Tibial nerve (tissue), 4 donors: ENCODE measurements at regions not wholly inside any gene's neighbourhood (a gene's known extent, or its start where the extent isn't known, plus 50 kb on each side); places are given as distances from the start of the nearest gene placed in this dataset.
A peak's percentile ranks its signal among the peaks of the same experiment; 100 is the strongest.

Experiments
- DNase-seq, 2 donors: peaks; one replicate each; pipeline ENCODE4 v3.0.0-alpha.2; 2019; ENCODE audit warnings: low spot score in 2 of 2
- H3K27ac ChIP-seq, 4 donors: fragments of 200-600 bp; sonication (generic) in 3 of 4; one replicate each; pipeline ENCODE4 v1.5.1; 2017 to 2019; ENCODE audit warnings: mild to moderate bottlenecking in 1 of 4
- H3K27me3 ChIP-seq, 2 donors: fragments of 200-600 bp; sonication (generic) in 1 of 2; one replicate each; pipeline versions ENCODE4 v1.5.1 to v1.6.0; 2017 to 2019
- H3K36me3 ChIP-seq, 3 donors: fragments of 200-600 bp; sonication (generic); one replicate each; pipeline ENCODE4 v1.5.1; 2018 to 2019
- H3K4me1 ChIP-seq, 4 donors: fragments of 200-600 bp; sonication (generic) in 3 of 4; one replicate each; pipeline ENCODE4 v1.5.1; 2017 to 2019
- H3K4me3 ChIP-seq, 4 donors: fragments of 200-600 bp; sonication (generic) in 3 of 4; one replicate each; pipeline ENCODE4 v1.5.1; 2017 to 2019; ENCODE audit warnings: mild to moderate bottlenecking in 1 of 4, moderate library complexity in 1 of 4
- H3K9me3 ChIP-seq, 4 donors: fragments of 200-600 bp; sonication (generic) in 3 of 4; one replicate each; pipeline ENCODE4 v1.5.1; 2017 to 2019
- EP300 ChIP-seq, 2 donors: sonication (generic); formaldehyde crosslinking; IDR thresholded peaks; one replicate each; pipeline ENCODE4 v1.6.1; 2017; ENCODE audit warnings: antibody characterized with exemption in 2 of 2, mild to moderate bottlenecking in 1 of 2
- POLR2A ChIP-seq, 2 donors: fragments of 450-650 bp; IDR thresholded peaks; one replicate each; pipeline ENCODE4 v1.6.1; 2017; ENCODE audit warnings: antibody characterized with exemption in 2 of 2, mild to moderate bottlenecking in 2 of 2, moderate library complexity in 2 of 2
- whole genome bisulfite sequencing, 2 donors: methylation state at CpG; one replicate each; pipeline ENCODE4 v1.1.5; 2018; 5-methylcytosine and 5-hydroxymethylcytosine counted together
- TF ChIP-seq, protein P1 (sequence below), 5 experiments: fragments of 200-600 bp in 3 of 5; fragments of 450-650 bp in 2 of 5; sonication (generic) in 3 of 5; IDR thresholded peaks; one replicate each; pipeline ENCODE4 v1.5.1; 2016 to 2019; ENCODE audit warnings: antibody characterized with exemption in 5 of 5, mild to moderate bottlenecking in 3 of 5, moderate library complexity in 2 of 5

DNA sequence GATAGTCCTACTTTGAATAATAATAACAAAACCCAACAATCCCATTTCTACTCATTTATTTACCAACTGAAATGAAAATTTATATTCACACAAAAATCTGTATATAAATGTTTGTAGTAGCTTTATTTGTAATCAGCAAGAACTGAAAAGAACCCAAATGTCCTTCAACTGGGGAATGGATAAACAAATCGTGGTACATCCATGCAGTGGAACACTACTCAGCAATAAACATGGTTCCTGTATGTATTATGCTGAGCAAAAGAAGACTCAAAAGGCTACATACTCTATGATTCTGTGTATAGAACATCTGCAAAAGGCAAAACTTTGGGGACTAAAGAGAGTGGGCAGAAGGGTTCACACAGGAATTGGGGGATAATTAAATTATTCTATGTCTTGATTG lies 136.1 kb upstream of the HAND1 start:
- no peak for TF ChIP-seq EP300 (IDR thresholded peaks at IDR 0.05)
- no peak for TF ChIP-seq POLR2A (IDR thresholded peaks at IDR 0.05)
- TF ChIP-seq, protein P1, sequence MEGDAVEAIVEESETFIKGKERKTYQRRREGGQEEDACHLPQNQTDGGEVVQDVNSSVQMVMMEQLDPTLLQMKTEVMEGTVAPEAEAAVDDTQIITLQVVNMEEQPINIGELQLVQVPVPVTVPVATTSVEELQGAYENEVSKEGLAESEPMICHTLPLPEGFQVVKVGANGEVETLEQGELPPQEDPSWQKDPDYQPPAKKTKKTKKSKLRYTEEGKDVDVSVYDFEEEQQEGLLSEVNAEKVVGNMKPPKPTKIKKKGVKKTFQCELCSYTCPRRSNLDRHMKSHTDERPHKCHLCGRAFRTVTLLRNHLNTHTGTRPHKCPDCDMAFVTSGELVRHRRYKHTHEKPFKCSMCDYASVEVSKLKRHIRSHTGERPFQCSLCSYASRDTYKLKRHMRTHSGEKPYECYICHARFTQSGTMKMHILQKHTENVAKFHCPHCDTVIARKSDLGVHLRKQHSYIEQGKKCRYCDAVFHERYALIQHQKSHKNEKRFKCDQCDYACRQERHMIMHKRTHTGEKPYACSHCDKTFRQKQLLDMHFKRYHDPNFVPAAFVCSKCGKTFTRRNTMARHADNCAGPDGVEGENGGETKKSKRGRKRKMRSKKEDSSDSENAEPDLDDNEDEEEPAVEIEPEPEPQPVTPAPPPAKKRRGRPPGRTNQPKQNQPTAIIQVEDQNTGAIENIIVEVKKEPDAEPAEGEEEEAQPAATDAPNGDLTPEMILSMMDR (IDR thresholded peaks at IDR 0.05), result no peak
- no peak for DNase-seq
- Histone ChIP-seq H3K4me3 (no peak overlapping the region), H3K36me3 (no peaks in the 10 kb centered on the region), H3K4me1 (peaks cover 0 to 15% (median 10%) of the 10 kb centered on the region in 4 donors), H3K27ac (no peak overlapping the region), H3K27me3 (peaks cover 0 to 58% of the 10 kb centered on the region in 2 donors), H3K9me3 (no peaks in the 10 kb centered on the region)
- WGBS, 2 donors, result 82 to 90% methylated on average over 1 of the region's 1 CpG

DNA sequence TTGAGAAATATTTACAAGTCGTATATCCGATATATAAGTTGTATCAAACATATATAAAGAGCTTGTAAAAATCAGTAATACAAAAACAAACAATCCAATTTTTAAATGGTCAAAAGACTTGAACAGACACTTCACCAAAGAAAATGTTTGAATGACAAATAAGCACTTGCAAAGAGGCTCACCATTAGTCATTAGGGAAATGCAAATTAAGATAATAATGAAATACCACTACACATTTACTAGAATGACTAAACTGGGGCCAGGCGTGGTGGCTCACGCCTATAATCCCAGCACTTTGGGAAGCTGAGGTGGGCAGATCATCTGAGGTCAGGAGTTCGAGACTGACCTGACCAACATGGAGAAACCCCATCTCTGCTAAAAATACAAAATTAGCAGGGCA lies 134.6 kb upstream of the HAND1 start:
- Histone ChIP-seq H3K4me3 (no peak overlapping the region), H3K27me3 (peaks cover 0 to 71% of the 10 kb centered on the region in 2 donors), H3K27ac (no peak overlapping the region), H3K4me1 (peaks cover 0 to 15% (median 10%) of the 10 kb centered on the region in 4 donors), H3K36me3 (no peaks in the 10 kb centered on the region), H3K9me3 (no peaks in the 10 kb centered on the region)
- 80 to 85% methylated on average over 5 of the region's 5 CpGs for whole genome bisulfite sequencing, 2 donors
- no peak for DNase-seq
- TF ChIP-seq POLR2A (IDR thresholded peaks at IDR 0.05), result no peak
- TF ChIP-seq, protein P1 (IDR thresholded peaks at IDR 0.05), result no peak
- no peak for TF ChIP-seq EP300 (IDR thresholded peaks at IDR 0.05)

DNA sequence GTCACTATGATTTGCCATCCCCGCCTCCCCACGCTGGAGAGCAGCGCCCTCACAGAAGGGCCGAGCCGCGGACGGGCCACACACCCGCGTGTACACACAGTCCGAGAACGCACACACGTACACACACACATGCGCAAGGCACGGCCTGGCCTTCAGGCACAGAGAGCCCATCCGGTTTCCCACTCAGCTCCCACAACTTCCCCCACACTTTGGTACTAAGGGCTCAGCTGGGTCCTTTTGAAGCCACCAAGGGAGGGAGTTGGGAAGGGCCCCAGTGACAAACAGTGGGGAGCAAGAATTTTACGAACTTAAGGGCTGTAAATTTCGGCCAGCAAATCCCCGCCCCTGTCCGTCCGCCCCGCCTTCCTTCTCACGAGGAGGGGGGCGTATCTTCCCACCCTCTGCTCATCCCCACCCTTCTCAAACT lies 133.3 kb upstream of the HAND1 start:
- no peaks in the 10 kb centered on the region for H3K36me3 ChIP-seq
- H3K4me3 ChIP-seq, result peak overlapping the region in 1 of 4 donors; percentile 27
- H3K4me1 ChIP-seq, result peaks cover 0 to 15% (median 10%) of the 10 kb centered on the region in 4 donors
- peaks cover 0 to 79% of the 10 kb centered on the region in 2 donors for H3K27me3 ChIP-seq
- no peak for DNase-seq
- no peak overlapping the region for H3K27ac ChIP-seq
- 1 to 6% methylated on average over 23 of the region's 23 CpGs for WGBS, 2 donors
- no peaks in the 10 kb centered on the region for H3K9me3 ChIP-seq
- TF ChIP-seq EP300 (IDR thresholded peaks at IDR 0.05), result no peak
- TF ChIP-seq, protein P1 (IDR thresholded peaks at IDR 0.05), result no peak
- no peak for TF ChIP-seq POLR2A (IDR thresholded peaks at IDR 0.05)

DNA sequence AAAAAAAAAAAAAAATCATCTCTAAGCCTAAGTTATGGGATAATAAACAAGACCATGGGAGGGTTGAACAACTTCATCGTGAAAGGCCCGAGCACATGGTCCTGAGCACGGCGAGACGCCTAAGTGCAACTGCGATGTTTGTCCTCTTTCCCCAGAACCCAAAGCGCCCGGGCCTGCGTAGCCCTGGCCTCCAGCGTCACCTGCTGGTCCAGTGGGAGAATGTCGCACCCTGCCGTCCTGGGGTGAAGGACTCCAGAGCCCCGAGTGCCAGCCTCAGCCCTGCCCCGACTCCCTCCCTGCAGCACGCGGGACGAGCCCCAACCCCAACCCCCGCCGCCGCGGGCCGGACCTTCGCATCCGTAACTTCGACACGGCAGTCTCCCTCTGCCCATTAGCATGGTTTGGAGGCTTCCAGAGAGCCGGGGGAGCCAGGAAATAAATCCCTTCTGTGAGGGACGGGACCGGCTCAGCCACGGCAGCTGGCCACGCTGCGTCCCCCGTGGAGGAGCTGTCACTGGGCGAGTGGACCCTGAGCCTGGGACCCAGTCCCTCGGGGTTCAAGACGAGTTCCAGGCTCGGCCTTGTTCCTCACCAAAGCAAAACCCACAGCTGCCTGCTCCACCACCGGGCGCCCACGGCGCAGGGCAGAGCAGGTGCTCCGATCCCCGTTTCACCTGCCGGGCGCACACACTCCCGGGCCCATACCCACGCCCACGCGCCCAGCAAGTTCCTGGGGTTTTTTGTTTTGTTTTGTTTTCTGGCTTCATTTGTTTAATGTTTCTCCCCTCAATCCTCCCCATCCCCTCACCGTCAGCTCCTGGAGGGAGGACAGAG lies 132.5 kb upstream of the HAND1 start:
- Histone ChIP-seq H3K27me3 (peaks cover 0 to 82% of the 10 kb centered on the region in 2 donors), H3K4me3 (peak overlapping the region in 3 of 4 donors; percentile 1 to 27 (median 14)), H3K9me3 (no peaks in the 10 kb centered on the region), H3K27ac (no peak overlapping the region), H3K36me3 (no peaks in the 10 kb centered on the region), H3K4me1 (peaks cover 0 to 15% (median 10%) of the 10 kb centered on the region in 4 donors)
- 3% methylated on average over 39 to 46 of the region's 50 CpGs for WGBS, 2 donors
- TF ChIP-seq EP300 (IDR thresholded peaks at IDR 0.05), result no peak
- TF ChIP-seq, protein P1 (IDR thresholded peaks at IDR 0.05), result peak; percentile 56 to 79 (median 69)
- TF ChIP-seq POLR2A (IDR thresholded peaks at IDR 0.05), result no peak
- peak; percentile 43 to 53 for DNase-seq

DNA sequence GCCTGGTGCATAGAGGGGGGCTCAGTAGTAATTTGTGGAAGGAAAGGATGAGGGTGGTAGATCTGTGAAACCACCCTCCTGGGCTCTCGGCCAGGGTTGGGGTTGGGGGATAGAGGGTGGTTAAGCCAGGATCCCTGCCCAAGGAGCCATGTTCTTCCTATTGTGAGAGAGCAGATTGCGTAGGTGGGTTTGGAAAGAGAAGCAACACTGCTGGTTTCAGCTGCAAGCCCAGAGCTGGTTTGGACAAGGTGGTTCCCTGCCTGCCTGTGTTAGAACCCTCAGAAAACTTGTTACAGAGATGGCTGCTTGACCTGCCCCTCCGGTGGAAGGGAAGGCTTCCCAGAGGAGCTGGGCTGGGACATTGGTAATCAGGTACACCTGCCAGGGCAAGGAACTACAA lies 131.2 kb upstream of the HAND1 start:
- no peak overlapping the region for H3K27ac ChIP-seq
- peaks cover 0 to 85% of the 10 kb centered on the region in 2 donors for H3K27me3 ChIP-seq
- peaks cover 0 to 16% (median 10%) of the 10 kb centered on the region in 4 donors for H3K4me1 ChIP-seq
- no peak for TF ChIP-seq POLR2A (IDR thresholded peaks at IDR 0.05)
- no peak for TF ChIP-seq EP300 (IDR thresholded peaks at IDR 0.05)
- TF ChIP-seq, protein P1 (IDR thresholded peaks at IDR 0.05), result no peak
- no peak overlapping the region for H3K4me3 ChIP-seq
- DNase-seq, result no peak
- no peaks in the 10 kb centered on the region for H3K36me3 ChIP-seq
- no peaks in the 10 kb centered on the region for H3K9me3 ChIP-seq
- 75 to 78% methylated on average over 3 of the region's 3 CpGs for WGBS, 2 donors
